HEK293 (cell line): ENCODE measurements at regions not wholly inside any gene's neighbourhood (a gene's known extent, or its start where the extent isn't known, plus 50 kb on each side); places are given as distances from the start of the nearest gene placed in this dataset.

Experiments
- CTCF ChIA-PET: fragments of 350-600 bp; formaldehyde crosslinking; extraction: SDS; loops from one replicate; lab custom pipeline; 2021; ENCODE audit warnings: antibody characterized with exemption; lab: Yijun Ruan, JAX
- POLR2A ChIA-PET: fragments of 300-600 bp; formaldehyde crosslinking; extraction: SDS; loops from one replicate; lab custom pipeline; 2020; ENCODE audit warnings: antibody characterized with exemption, inconsistent platforms; lab: Yijun Ruan, JAX
- H3K27ac ChIP-seq: fragments of 200-500 bp; sonication (Bioruptor generic); 2 replicates; pipeline ENCODE4 v1.5.1; 2014; ENCODE audit warnings: low read depth, low read length, control low read depth, inconsistent platforms; ENCODE audit errors: extremely low read depth
- H3K36me3 ChIP-seq, 2 experiments: fragments of 200-500 bp in 1 of 2; sonication (Bioruptor generic) in 1 of 2; 1 replicate in 1 of 2; 2 replicates in 1 of 2; pipeline ENCODE4 v1.5.1; 2014 to 2017; ENCODE audit warnings: inconsistent platforms in 2 of 2, low read length in 2 of 2; ENCODE audit not compliant: control insufficient read depth in 2 of 2, insufficient read depth in 1 of 2
- H3K4me1 ChIP-seq: fragments of 200-500 bp; sonication (Bioruptor generic); 2 replicates; pipeline ENCODE4 v1.5.1; 2014; ENCODE audit warnings: mild to moderate bottlenecking, low read length, inconsistent platforms; ENCODE audit not compliant: control insufficient read depth, insufficient read depth
- H3K4me3 ChIP-seq: 2 replicates; pipeline ENCODE4 v1.5.1; 2011; ENCODE audit warnings: low read depth, mild to moderate bottlenecking, control low read depth, low read length, moderate library complexity
- H3K9me3 ChIP-seq: fragments of 200-500 bp; sonication (Bioruptor generic); 2 replicates; pipeline ENCODE4 v1.5.1; 2014; ENCODE audit warnings: low read depth, low read length, inconsistent platforms; ENCODE audit not compliant: control insufficient read depth, insufficient read depth
- MZF1 ChIP-seq: fragments of 450-650 bp; formaldehyde crosslinking; IDR thresholded peaks from 2 replicates; pipeline ENCODE4 v1.5.1; 2017; ENCODE audit warnings: missing biosample characterization, missing genetic modification characterization, borderline replicate concordance
- OSR2 ChIP-seq: fragments of 450-650 bp; formaldehyde crosslinking; IDR thresholded peaks from 2 replicates; pipeline ENCODE4 v1.5.1; 2016; ENCODE audit warnings: missing biosample characterization, missing genetic modification characterization
- SCRT1 ChIP-seq: fragments of 450-650 bp; formaldehyde crosslinking; IDR thresholded peaks from 2 replicates; pipeline ENCODE4 v1.5.1; 2016; ENCODE audit warnings: missing biosample characterization, missing genetic modification characterization, borderline replicate concordance
- ZBTB8A ChIP-seq: fragments of 450-650 bp; formaldehyde crosslinking; IDR thresholded peaks from 2 replicates; pipeline ENCODE4 v1.5.1; 2016; ENCODE audit warnings: missing biosample characterization, missing genetic modification characterization
- ZFP41 ChIP-seq: fragments of 450-650 bp; formaldehyde crosslinking; IDR thresholded peaks from 2 replicates; pipeline ENCODE4 v1.5.1; 2016; ENCODE audit warnings: missing biosample characterization, missing genetic modification characterization, borderline replicate concordance
- ZIC2 ChIP-seq: fragments of 450-650 bp; formaldehyde crosslinking; IDR thresholded peaks from 2 replicates; pipeline ENCODE4 v1.5.1; 2016; ENCODE audit warnings: missing biosample characterization, missing genetic modification characterization
- ZNF112 ChIP-seq: fragments of 450-650 bp; formaldehyde crosslinking; IDR thresholded peaks from 2 replicates; pipeline ENCODE4 v1.5.0; 2017; ENCODE audit warnings: missing biosample characterization, missing genetic modification characterization
- ZNF16 ChIP-seq: fragments of 450-650 bp; formaldehyde crosslinking; IDR thresholded peaks from 2 replicates; pipeline ENCODE4 v1.5.1; 2016; ENCODE audit warnings: low read depth, missing biosample characterization, missing genetic modification characterization
- ZNF19 ChIP-seq: fragments of 450-650 bp; formaldehyde crosslinking; IDR thresholded peaks from 2 replicates; pipeline ENCODE4; 2016; ENCODE audit warnings: missing biosample characterization, missing genetic modification characterization, low read depth
- ZNF2 ChIP-seq: fragments of 450-650 bp; formaldehyde crosslinking; IDR thresholded peaks from 2 replicates; pipeline ENCODE4 v1.5.1; 2016; ENCODE audit warnings: missing biosample characterization, missing genetic modification characterization
- ZNF202 ChIP-seq: fragments of 450-650 bp; formaldehyde crosslinking; IDR thresholded peaks from 2 replicates; pipeline ENCODE4 v1.5.1; 2016; ENCODE audit warnings: missing biosample characterization, missing genetic modification characterization, borderline replicate concordance
- ZNF266 ChIP-seq: fragments of 450-650 bp; formaldehyde crosslinking; IDR thresholded peaks from 2 replicates; pipeline ENCODE4 v1.5.1; 2016; ENCODE audit warnings: missing biosample characterization, missing genetic modification characterization, low read depth
- ZNF280D ChIP-seq: fragments of 450-650 bp; formaldehyde crosslinking; IDR thresholded peaks from 2 replicates; pipeline ENCODE4 v1.5.1; 2016; ENCODE audit warnings: missing biosample characterization, missing genetic modification characterization
- ZNF292 ChIP-seq: fragments of 450-650 bp; formaldehyde crosslinking; IDR thresholded peaks from 2 replicates; pipeline ENCODE4 v1.5.1; 2016; ENCODE audit warnings: low read depth, missing biosample characterization, missing genetic modification characterization, borderline replicate concordance
- ZNF311 ChIP-seq: fragments of 450-650 bp; formaldehyde crosslinking; IDR thresholded peaks from 2 replicates; pipeline ENCODE4 v1.5.1; 2017; ENCODE audit warnings: missing biosample characterization, missing genetic modification characterization, borderline replicate concordance
- ZNF350 ChIP-seq: fragments of 450-650 bp; formaldehyde crosslinking; IDR thresholded peaks from 2 replicates; pipeline ENCODE4 v1.5.0; 2017; ENCODE audit warnings: missing biosample characterization, mild to moderate bottlenecking, missing genetic modification characterization
- ZNF354C ChIP-seq: fragments of 450-650 bp; formaldehyde crosslinking; IDR thresholded peaks from 2 replicates; pipeline ENCODE4 v1.5.1; 2016; ENCODE audit warnings: missing biosample characterization, missing genetic modification characterization, low read depth, borderline replicate concordance
- ZNF404 ChIP-seq: fragments of 450-650 bp; formaldehyde crosslinking; IDR thresholded peaks from 2 replicates; pipeline ENCODE4 v1.5.1; 2017; ENCODE audit warnings: missing biosample characterization, missing genetic modification characterization
- ZNF555 ChIP-seq: fragments of 450-650 bp; formaldehyde crosslinking; conservative IDR thresholded peaks from 2 replicates; pipeline ENCODE4 v1.5.1; 2017; ENCODE audit warnings: missing biosample characterization, mild to moderate bottlenecking, missing genetic modification characterization, inconsistent platforms
- ZNF654 ChIP-seq: fragments of 450-650 bp; formaldehyde crosslinking; IDR thresholded peaks from 2 replicates; pipeline ENCODE4 v1.5.1; 2016; ENCODE audit warnings: low read depth, missing biosample characterization, missing genetic modification characterization
- ZNF776 ChIP-seq: fragments of 450-650 bp; formaldehyde crosslinking; IDR thresholded peaks from 2 replicates; pipeline ENCODE4 v1.5.0; 2017; ENCODE audit warnings: missing biosample characterization, missing genetic modification characterization, borderline replicate concordance
- ZNF837 ChIP-seq: fragments of 450-650 bp; formaldehyde crosslinking; IDR thresholded peaks from 2 replicates; pipeline ENCODE4 v1.5.1; 2016; ENCODE audit warnings: missing biosample characterization, missing genetic modification characterization
- TF ChIP-seq, protein P1 (sequence below): fragments of 450-650 bp; formaldehyde crosslinking; IDR thresholded peaks from 2 replicates; pipeline ENCODE4 v1.5.1; 2017; ENCODE audit warnings: missing biosample characterization, missing genetic modification characterization
- TF ChIP-seq, protein P2 (sequence below): fragments of 450-650 bp; formaldehyde crosslinking; IDR thresholded peaks from 2 replicates; pipeline ENCODE4 v1.5.1; 2017; ENCODE audit warnings: missing biosample characterization, missing genetic modification characterization

GRCh38 chr4:101563126-101563525 lies 215.8 kb upstream of the PPP3CA start:
- Histone ChIP-seq H3K9me3 (no peaks in the 10 kb centered on the region), H3K36me3 (no peaks in the 10 kb centered on the region), H3K4me1 (no peaks in the 10 kb centered on the region), H3K4me3 (no peak overlapping the region)
- CTCF ChIA-PET: no interaction called here
- TF ChIP-seq MZF1 (tag by site-specific recombination): no peak
- no peak for TF ChIP-seq ZNF266 (tag by site-specific recombination)
- no peak for TF ChIP-seq ZNF202 (tag by site-specific recombination)
- TF ChIP-seq OSR2 (tag by site-specific recombination): no peak
- TF ChIP-seq ZBTB8A (tag by site-specific recombination): no peak
- TF ChIP-seq ZNF555 (tag by site-specific recombination): no peak
- TF ChIP-seq, all 188 proteins: peak for 0
- no peak overlapping the region for H3K27ac ChIP-seq
- POLR2A ChIA-PET: no interaction called here

- TF ChIP-seq SCRT1 (tag by site-specific recombination) (no peak), ZNF404 (tag by site-specific recombination) (no peak), ZNF654 (tag by site-specific recombination) (no peak), ZNF2 (tag by site-specific recombination) (no peak), ZIC2 (tag by site-specific recombination) (no peak), ZNF280D (no peak), ZNF292 (tag by site-specific recombination) (no peak), ZNF354C (no peak), ZNF311 (no peak), ZNF837 (tag by site-specific recombination) (no peak), ZNF19 (tag by site-specific recombination) (no peak), ZNF776 (tag by site-specific recombination) (no peak), ZFP41 (tag by site-specific recombination) (no peak), ZNF350 (tag by site-specific recombination) (no peak), ZNF16 (no peak), ZNF112 (tag by site-specific recombination) (no peak)
- TF ChIP-seq, protein P1, sequence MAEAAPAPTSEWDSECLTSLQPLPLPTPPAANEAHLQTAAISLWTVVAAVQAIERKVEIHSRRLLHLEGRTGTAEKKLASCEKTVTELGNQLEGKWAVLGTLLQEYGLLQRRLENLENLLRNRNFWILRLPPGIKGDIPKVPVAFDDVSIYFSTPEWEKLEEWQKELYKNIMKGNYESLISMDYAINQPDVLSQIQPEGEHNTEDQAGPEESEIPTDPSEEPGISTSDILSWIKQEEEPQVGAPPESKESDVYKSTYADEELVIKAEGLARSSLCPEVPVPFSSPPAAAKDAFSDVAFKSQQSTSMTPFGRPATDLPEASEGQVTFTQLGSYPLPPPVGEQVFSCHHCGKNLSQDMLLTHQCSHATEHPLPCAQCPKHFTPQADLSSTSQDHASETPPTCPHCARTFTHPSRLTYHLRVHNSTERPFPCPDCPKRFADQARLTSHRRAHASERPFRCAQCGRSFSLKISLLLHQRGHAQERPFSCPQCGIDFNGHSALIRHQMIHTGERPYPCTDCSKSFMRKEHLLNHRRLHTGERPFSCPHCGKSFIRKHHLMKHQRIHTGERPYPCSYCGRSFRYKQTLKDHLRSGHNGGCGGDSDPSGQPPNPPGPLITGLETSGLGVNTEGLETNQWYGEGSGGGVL (tag by site-specific recombination): no peak
- TF ChIP-seq, protein P2, sequence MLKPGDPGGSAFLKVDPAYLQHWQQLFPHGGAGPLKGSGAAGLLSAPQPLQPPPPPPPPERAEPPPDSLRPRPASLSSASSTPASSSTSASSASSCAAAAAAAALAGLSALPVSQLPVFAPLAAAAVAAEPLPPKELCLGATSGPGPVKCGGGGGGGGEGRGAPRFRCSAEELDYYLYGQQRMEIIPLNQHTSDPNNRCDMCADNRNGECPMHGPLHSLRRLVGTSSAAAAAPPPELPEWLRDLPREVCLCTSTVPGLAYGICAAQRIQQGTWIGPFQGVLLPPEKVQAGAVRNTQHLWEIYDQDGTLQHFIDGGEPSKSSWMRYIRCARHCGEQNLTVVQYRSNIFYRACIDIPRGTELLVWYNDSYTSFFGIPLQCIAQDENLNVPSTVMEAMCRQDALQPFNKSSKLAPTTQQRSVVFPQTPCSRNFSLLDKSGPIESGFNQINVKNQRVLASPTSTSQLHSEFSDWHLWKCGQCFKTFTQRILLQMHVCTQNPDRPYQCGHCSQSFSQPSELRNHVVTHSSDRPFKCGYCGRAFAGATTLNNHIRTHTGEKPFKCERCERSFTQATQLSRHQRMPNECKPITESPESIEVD: no peak
- POLR2A ChIA-PET: no interaction called here
- CTCF ChIA-PET: no interaction called here
- Histone ChIP-seq H3K27ac (no peak overlapping the region), H3K9me3 (no peaks in the 10 kb centered on the region), H3K4me1 (no peaks in the 10 kb centered on the region), H3K36me3 (no peaks in the 10 kb centered on the region), H3K4me3 (no peak overlapping the region)
Measured at GRCh38 chr4:101556842-101557241, 209.5 kb upstream of the PPP3CA start.
